GM23338 (cell line): ENCODE measurements at regions not wholly inside any gene's neighbourhood (a gene's known extent, or its start where the extent isn't known, plus 50 kb on each side); places are given as distances from the start of the nearest gene placed in this dataset.

Experiments
- ATAC-seq: fragments of 200-7000 bp; cut with Tn5 transposase; 3 replicates; pipeline ENCODE4 v1.9.1; 2020
- DNase-seq: peaks from one replicate; pipeline ENCODE4 v3.0.0-alpha.2; 2015; ENCODE audit warnings: low spot score
- H2AFZ ChIP-seq: fragments of 200-600 bp; sonication (generic); 2 replicates; pipeline ENCODE4 v1.8.0; 2016; ENCODE audit warnings: antibody characterized with exemption, mild to moderate bottlenecking, moderate library complexity
- H3F3A ChIP-seq: fragments of 200-600 bp; sonication (generic); replicated peaks from 2 replicates; pipeline ENCODE4 v1.8.0; 2017; ENCODE audit warnings: antibody characterized with exemption, mixed run types, low read depth
- H3K27ac ChIP-seq: fragments of 200-600 bp; sonication (generic); 2 replicates; pipeline ENCODE4 v1.6.1; 2016; ENCODE audit warnings: low read depth
- H3K27me3 ChIP-seq: fragments of 200-600 bp; sonication (generic); 2 replicates; pipeline ENCODE4 v1.8.0; 2016; ENCODE audit warnings: mild to moderate bottlenecking, mixed run types, moderate library complexity; ENCODE audit not compliant: insufficient read depth
- H3K36me3 ChIP-seq: fragments of 200-600 bp; sonication (generic); 2 replicates; pipeline ENCODE4 v1.8.0; 2016; ENCODE audit warnings: mild to moderate bottlenecking; ENCODE audit not compliant: insufficient read depth
- H3K4me1 ChIP-seq: fragments of 200-600 bp; sonication (generic); 2 replicates; pipeline ENCODE4 v1.8.0; 2016; ENCODE audit warnings: mild to moderate bottlenecking, moderate library complexity; ENCODE audit not compliant: insufficient read depth
- H3K4me2 ChIP-seq: fragments of 200-600 bp; sonication (generic); 2 replicates; pipeline ENCODE4 v1.7.1; 2017; ENCODE audit warnings: mixed run types
- H3K4me3 ChIP-seq: fragments of 200-600 bp; sonication (generic); 2 replicates; pipeline ENCODE4 v1.6.1; 2016; ENCODE audit warnings: mixed run types
- H3K79me2 ChIP-seq: fragments of 200-600 bp; sonication (generic); replicated peaks from 2 replicates; pipeline ENCODE4 v1.8.0; 2017; ENCODE audit warnings: mild to moderate bottlenecking; ENCODE audit not compliant: insufficient read depth
- H3K9me2 ChIP-seq: fragments of 200-600 bp; sonication (generic); 2 replicates; pipeline ENCODE4 v1.8.0; 2017; ENCODE audit not compliant: insufficient read depth
- H4K20me1 ChIP-seq: fragments of 200-600 bp; sonication (generic); replicated peaks from 2 replicates; pipeline ENCODE4 v1.8.0; 2017; ENCODE audit warnings: mild to moderate bottlenecking; ENCODE audit not compliant: insufficient read depth
- H3K27ac Mint-ChIP-seq: 2 replicates; pipeline ENCODE4 v1.8.0; 2020; ENCODE audit warnings: inconsistent platforms, mild to moderate bottlenecking, moderate library complexity, mixed read lengths
- H3K27me3 Mint-ChIP-seq: 3 replicates; pipeline ENCODE4 v1.8.0; 2022; ENCODE audit warnings: low read depth, mild to moderate bottlenecking, moderate library complexity, mixed read lengths, inconsistent platforms; ENCODE audit not compliant: insufficient read depth, poor library complexity
- H3K36me3 Mint-ChIP-seq: 3 replicates; pipeline ENCODE4 v1.8.0; 2021; ENCODE audit warnings: low read depth, mild to moderate bottlenecking, inconsistent platforms, moderate library complexity, mixed read lengths
- H3K4me1 Mint-ChIP-seq: 3 replicates; pipeline ENCODE4 v1.8.0; 2020; ENCODE audit warnings: mild to moderate bottlenecking, inconsistent platforms, mixed read lengths
- H3K4me3 Mint-ChIP-seq: 3 replicates; pipeline ENCODE4 v1.8.0; 2021; ENCODE audit warnings: moderate library complexity, mild to moderate bottlenecking, inconsistent platforms, mixed read lengths
- H3K9me3 Mint-ChIP-seq: 3 replicates; pipeline ENCODE4 v1.8.0; 2020; ENCODE audit warnings: moderate library complexity, mild to moderate bottlenecking, inconsistent platforms, mixed read lengths
- CREB1 ChIP-seq: fragments of 250-450 bp; sonication (Bioruptor Pico); IDR thresholded peaks from 2 replicates; pipeline ENCODE4 v1.5.0; 2020; ENCODE audit warnings: low read depth, mild to moderate bottlenecking, moderate library complexity
- EZH2phosphoT487 ChIP-seq: fragments of 200-600 bp; sonication (generic); IDR thresholded peaks from one replicate; pipeline ENCODE4 v1.8.1; 2018; ENCODE audit warnings: antibody characterized with exemption; ENCODE audit not compliant: unreplicated experiment
- NANOG ChIP-seq: IDR thresholded peaks from 2 replicates; pipeline ENCODE4 v1.6.1; 2016; ENCODE audit warnings: antibody characterized with exemption, borderline replicate concordance
- POLR2AphosphoS5 ChIP-seq: IDR thresholded peaks from 2 replicates; pipeline ENCODE4 v1.6.1; 2016; ENCODE audit warnings: antibody characterized with exemption, low read depth
- STAT1 ChIP-seq: IDR thresholded peaks from one replicate; pipeline ENCODE4 v1.6.1; 2016; ENCODE audit warnings: antibody characterized with exemption; ENCODE audit not compliant: unreplicated experiment
- ZNF114 ChIP-seq: fragments of 250-450 bp; sonication (Bioruptor Pico); IDR thresholded peaks from 2 replicates; pipeline ENCODE4 v1.5.0; 2020; ENCODE audit warnings: mild to moderate bottlenecking, moderate library complexity
- ZNF331 ChIP-seq: fragments of 250-450 bp; sonication (Bioruptor Pico); IDR thresholded peaks from 2 replicates; pipeline ENCODE4 v1.5.0; 2020; ENCODE audit warnings: low read depth, mild to moderate bottlenecking, moderate library complexity
- TF ChIP-seq, protein P1 (sequence below), 2 experiments: fragments of 200-600 bp in 1 of 2; sonication (generic) in 1 of 2; conservative IDR thresholded peaks; 2 replicates each; pipeline versions ENCODE4 v1.5.1 to v1.6.1; 2016 to 2017; ENCODE audit warnings: antibody characterized with exemption in 2 of 2, low read depth in 2 of 2, mild to moderate bottlenecking in 2 of 2, moderate library complexity in 1 of 2
- TF ChIP-seq, protein P2 (sequence below): IDR thresholded peaks from one replicate; pipeline ENCODE4 v1.6.1; 2018; ENCODE audit warnings: antibody characterized with exemption; ENCODE audit not compliant: unreplicated experiment
- TF ChIP-seq, protein P3 (sequence below): fragments of 250-450 bp; sonication (Bioruptor Pico); IDR thresholded peaks from 2 replicates; pipeline ENCODE4 v1.5.0; 2020; ENCODE audit warnings: mild to moderate bottlenecking, moderate library complexity
- TF ChIP-seq, protein P4 (sequence below): IDR thresholded peaks from 2 replicates; pipeline ENCODE4 v1.6.1; 2016; ENCODE audit warnings: antibody characterized with exemption

DNA sequence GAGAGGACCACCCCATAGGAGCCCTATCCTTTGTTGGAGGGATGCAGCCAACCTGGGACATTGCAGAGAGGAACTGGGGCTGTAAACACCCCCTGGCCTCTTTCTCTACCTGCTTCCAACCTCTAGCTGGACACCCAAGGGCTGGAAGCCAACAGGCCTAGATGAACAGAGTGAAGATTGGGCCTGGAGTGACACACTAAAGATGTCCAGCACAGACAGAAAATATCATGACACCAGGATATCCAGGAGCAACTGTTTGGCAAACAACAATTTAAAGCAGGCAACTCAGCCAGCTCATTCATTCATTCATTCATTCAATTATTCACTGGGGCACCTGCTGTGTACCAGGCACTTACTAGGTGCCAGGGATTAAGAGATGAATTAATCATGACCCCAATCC is 125.0 kb upstream of the NCOR2 start:
- H3K4me1 Mint-ChIP-seq = peaks cover 15% of the 10 kb centered on the region

More for the DNA sequence above, 125.0 kb upstream of the NCOR2 start:
- TF ChIP-seq STAT1 (no peak), EZH2phosphoT487 (no peak), ZNF114 (CRISPR knock-in tag) (no peak), CREB1 (CRISPR knock-in tag) (no peak), ZNF331 (CRISPR knock-in tag) (no peak), NANOG (no peak), POLR2AphosphoS5 (no peak)
- TF ChIP-seq, protein P1, sequence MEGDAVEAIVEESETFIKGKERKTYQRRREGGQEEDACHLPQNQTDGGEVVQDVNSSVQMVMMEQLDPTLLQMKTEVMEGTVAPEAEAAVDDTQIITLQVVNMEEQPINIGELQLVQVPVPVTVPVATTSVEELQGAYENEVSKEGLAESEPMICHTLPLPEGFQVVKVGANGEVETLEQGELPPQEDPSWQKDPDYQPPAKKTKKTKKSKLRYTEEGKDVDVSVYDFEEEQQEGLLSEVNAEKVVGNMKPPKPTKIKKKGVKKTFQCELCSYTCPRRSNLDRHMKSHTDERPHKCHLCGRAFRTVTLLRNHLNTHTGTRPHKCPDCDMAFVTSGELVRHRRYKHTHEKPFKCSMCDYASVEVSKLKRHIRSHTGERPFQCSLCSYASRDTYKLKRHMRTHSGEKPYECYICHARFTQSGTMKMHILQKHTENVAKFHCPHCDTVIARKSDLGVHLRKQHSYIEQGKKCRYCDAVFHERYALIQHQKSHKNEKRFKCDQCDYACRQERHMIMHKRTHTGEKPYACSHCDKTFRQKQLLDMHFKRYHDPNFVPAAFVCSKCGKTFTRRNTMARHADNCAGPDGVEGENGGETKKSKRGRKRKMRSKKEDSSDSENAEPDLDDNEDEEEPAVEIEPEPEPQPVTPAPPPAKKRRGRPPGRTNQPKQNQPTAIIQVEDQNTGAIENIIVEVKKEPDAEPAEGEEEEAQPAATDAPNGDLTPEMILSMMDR (conservative IDR thresholded peaks at IDR 0.05; ENCODE audit: low read depth in 2 of 2) = no peak
- TF ChIP-seq, protein P2, sequence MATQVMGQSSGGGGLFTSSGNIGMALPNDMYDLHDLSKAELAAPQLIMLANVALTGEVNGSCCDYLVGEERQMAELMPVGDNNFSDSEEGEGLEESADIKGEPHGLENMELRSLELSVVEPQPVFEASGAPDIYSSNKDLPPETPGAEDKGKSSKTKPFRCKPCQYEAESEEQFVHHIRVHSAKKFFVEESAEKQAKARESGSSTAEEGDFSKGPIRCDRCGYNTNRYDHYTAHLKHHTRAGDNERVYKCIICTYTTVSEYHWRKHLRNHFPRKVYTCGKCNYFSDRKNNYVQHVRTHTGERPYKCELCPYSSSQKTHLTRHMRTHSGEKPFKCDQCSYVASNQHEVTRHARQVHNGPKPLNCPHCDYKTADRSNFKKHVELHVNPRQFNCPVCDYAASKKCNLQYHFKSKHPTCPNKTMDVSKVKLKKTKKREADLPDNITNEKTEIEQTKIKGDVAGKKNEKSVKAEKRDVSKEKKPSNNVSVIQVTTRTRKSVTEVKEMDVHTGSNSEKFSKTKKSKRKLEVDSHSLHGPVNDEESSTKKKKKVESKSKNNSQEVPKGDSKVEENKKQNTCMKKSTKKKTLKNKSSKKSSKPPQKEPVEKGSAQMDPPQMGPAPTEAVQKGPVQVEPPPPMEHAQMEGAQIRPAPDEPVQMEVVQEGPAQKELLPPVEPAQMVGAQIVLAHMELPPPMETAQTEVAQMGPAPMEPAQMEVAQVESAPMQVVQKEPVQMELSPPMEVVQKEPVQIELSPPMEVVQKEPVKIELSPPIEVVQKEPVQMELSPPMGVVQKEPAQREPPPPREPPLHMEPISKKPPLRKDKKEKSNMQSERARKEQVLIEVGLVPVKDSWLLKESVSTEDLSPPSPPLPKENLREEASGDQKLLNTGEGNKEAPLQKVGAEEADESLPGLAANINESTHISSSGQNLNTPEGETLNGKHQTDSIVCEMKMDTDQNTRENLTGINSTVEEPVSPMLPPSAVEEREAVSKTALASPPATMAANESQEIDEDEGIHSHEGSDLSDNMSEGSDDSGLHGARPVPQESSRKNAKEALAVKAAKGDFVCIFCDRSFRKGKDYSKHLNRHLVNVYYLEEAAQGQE = no peak
- TF ChIP-seq, protein P3, sequence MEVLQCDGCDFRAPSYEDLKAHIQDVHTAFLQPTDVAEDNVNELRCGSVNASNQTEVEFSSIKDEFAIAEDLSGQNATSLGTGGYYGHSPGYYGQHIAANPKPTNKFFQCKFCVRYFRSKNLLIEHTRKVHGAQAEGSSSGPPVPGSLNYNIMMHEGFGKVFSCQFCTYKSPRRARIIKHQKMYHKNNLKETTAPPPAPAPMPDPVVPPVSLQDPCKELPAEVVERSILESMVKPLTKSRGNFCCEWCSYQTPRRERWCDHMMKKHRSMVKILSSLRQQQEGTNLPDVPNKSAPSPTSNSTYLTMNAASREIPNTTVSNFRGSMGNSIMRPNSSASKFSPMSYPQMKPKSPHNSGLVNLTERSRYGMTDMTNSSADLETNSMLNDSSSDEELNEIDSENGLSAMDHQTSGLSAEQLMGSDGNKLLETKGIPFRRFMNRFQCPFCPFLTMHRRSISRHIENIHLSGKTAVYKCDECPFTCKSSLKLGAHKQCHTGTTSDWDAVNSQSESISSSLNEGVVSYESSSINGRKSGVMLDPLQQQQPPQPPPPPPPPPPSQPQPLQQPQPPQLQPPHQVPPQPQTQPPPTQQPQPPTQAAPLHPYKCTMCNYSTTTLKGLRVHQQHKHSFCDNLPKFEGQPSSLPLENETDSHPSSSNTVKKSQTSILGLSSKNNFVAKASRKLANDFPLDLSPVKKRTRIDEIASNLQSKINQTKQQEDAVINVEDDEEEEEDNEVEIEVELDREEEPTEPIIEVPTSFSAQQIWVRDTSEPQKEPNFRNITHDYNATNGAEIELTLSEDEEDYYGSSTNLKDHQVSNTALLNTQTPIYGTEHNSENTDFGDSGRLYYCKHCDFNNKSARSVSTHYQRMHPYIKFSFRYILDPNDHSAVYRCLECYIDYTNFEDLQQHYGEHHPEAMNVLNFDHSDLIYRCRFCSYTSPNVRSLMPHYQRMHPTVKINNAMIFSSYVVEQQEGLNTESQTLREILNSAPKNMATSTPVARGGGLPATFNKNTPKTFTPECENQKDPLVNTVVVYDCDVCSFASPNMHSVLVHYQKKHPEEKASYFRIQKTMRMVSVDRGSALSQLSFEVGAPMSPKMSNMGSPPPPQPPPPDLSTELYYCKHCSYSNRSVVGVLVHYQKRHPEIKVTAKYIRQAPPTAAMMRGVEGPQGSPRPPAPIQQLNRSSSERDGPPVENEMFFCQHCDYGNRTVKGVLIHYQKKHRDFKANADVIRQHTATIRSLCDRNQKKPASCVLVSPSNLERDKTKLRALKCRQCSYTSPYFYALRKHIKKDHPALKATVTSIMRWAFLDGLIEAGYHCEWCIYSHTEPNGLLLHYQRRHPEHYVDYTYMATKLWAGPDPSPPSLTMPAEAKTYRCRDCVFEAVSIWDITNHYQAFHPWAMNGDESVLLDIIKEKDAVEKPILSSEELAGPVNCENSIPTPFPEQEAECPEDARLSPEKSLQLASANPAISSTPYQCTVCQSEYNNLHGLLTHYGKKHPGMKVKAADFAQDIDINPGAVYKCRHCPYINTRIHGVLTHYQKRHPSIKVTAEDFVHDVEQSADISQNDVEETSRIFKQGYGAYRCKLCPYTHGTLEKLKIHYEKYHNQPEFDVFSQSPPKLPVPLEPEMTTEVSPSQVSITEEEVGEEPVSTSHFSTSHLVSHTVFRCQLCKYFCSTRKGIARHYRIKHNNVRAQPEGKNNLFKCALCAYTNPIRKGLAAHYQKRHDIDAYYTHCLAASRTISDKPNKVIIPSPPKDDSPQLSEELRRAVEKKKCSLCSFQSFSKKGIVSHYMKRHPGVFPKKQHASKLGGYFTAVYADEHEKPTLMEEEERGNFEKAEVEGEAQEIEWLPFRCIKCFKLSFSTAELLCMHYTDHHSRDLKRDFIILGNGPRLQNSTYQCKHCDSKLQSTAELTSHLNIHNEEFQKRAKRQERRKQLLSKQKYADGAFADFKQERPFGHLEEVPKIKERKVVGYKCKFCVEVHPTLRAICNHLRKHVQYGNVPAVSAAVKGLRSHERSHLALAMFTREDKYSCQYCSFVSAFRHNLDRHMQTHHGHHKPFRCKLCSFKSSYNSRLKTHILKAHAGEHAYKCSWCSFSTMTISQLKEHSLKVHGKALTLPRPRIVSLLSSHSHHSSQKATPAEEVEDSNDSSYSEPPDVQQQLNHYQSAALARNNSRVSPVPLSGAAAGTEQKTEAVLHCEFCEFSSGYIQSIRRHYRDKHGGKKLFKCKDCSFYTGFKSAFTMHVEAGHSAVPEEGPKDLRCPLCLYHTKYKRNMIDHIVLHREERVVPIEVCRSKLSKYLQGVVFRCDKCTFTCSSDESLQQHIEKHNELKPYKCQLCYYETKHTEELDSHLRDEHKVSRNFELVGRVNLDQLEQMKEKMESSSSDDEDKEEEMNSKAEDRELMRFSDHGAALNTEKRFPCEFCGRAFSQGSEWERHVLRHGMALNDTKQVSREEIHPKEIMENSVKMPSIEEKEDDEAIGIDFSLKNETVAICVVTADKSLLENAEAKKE = no peak
- TF ChIP-seq, protein P4, sequence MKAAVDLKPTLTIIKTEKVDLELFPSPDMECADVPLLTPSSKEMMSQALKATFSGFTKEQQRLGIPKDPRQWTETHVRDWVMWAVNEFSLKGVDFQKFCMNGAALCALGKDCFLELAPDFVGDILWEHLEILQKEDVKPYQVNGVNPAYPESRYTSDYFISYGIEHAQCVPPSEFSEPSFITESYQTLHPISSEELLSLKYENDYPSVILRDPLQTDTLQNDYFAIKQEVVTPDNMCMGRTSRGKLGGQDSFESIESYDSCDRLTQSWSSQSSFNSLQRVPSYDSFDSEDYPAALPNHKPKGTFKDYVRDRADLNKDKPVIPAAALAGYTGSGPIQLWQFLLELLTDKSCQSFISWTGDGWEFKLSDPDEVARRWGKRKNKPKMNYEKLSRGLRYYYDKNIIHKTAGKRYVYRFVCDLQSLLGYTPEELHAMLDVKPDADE = no peak
- Mint-ChIP-seq H3K9me3 (peaks cover 10% of the 10 kb centered on the region; the same call in 1 of the 3 replicates), H3K27ac (no peak overlapping the region), H3K27me3 (peaks cover 10% of the 10 kb centered on the region), H3K36me3 (no peaks in the 10 kb centered on the region), H3K4me3 (no peak overlapping the region)
- Histone ChIP-seq H3F3A (no peaks in the 10 kb centered on the region; the same call in 1 of the 2 replicates), H4K20me1 (no peaks in the 10 kb centered on the region; the same call in 1 of the 2 replicates), H2AFZ (no peak overlapping the region), H3K4me3 (no peak overlapping the region), H3K27ac (no peak overlapping the region), H3K4me2 (no peak overlapping the region), H3K27me3 (no peaks in the 10 kb centered on the region), H3K36me3 (no peaks in the 10 kb centered on the region), H3K9me2 (no peaks in the 10 kb centered on the region), H3K4me1 (peaks cover 5% of the 10 kb centered on the region; the same call in 1 of the 2 replicates), H3K79me2 (no peaks in the 10 kb centered on the region)
- ATAC-seq (no peak), DNase-seq (no peak)
